Prostate gland (tissue), 2 donors: ENCODE measurements at regions not wholly inside any gene's neighbourhood (a gene's known extent, or its start where the extent isn't known, plus 50 kb on each side); places are given as distances from the start of the nearest gene placed in this dataset.

Experiments
- POLR2A ChIP-seq: fragments of 450-650 bp; IDR thresholded peaks from one replicate; pipeline ENCODE4 v1.6.1; 2016; ENCODE audit warnings: antibody characterized with exemption, mild to moderate bottlenecking
- POLR2AphosphoS5 ChIP-seq: sonication (generic); formaldehyde crosslinking; IDR thresholded peaks from one replicate; pipeline ENCODE4 v1.6.1; 2017; ENCODE audit warnings: antibody characterized with exemption
- TF ChIP-seq, protein P1 (sequence below), 4 experiments: fragments of 200-600 bp in 2 of 4; fragments of 450-650 bp in 2 of 4; sonication (generic) in 2 of 4; IDR thresholded peaks; 1 replicate in 3 of 4; 2 replicates in 1 of 4; pipeline ENCODE4 v1.5.1; 2016 to 2019; ENCODE audit warnings: antibody characterized with exemption in 4 of 4, mild to moderate bottlenecking in 2 of 4, moderate library complexity in 2 of 4

- TF ChIP-seq, protein P1, sequence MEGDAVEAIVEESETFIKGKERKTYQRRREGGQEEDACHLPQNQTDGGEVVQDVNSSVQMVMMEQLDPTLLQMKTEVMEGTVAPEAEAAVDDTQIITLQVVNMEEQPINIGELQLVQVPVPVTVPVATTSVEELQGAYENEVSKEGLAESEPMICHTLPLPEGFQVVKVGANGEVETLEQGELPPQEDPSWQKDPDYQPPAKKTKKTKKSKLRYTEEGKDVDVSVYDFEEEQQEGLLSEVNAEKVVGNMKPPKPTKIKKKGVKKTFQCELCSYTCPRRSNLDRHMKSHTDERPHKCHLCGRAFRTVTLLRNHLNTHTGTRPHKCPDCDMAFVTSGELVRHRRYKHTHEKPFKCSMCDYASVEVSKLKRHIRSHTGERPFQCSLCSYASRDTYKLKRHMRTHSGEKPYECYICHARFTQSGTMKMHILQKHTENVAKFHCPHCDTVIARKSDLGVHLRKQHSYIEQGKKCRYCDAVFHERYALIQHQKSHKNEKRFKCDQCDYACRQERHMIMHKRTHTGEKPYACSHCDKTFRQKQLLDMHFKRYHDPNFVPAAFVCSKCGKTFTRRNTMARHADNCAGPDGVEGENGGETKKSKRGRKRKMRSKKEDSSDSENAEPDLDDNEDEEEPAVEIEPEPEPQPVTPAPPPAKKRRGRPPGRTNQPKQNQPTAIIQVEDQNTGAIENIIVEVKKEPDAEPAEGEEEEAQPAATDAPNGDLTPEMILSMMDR (IDR thresholded peaks at IDR 0.05): no peak
- no peak for TF ChIP-seq POLR2AphosphoS5
- no peak for TF ChIP-seq POLR2A
These were observed 72.9 kb upstream of the TBX5 start for GRCh38 chr12:114478865-114479264.
